Neural crest cell (in vitro differentiated cells): ENCODE measurements at regions not wholly inside any gene's neighbourhood (a gene's known extent, or its start where the extent isn't known, plus 50 kb on each side); places are given as distances from the start of the nearest gene placed in this dataset.

Experiments
- DNase-seq: peaks from one replicate; pipeline ENCODE4 v3.0.0; 2021; ENCODE audit warnings: low read depth, mixed read lengths, low spot score
- H3K27ac Mint-ChIP-seq: one replicate; pipeline ENCODE4 v1.8.0; 2021; ENCODE audit warnings: mild to moderate bottlenecking, mixed read lengths; ENCODE audit not compliant: unreplicated experiment
- H3K27me3 Mint-ChIP-seq: 2 replicates; pipeline ENCODE4 v1.8.0; 2021; ENCODE audit warnings: low read depth, mild to moderate bottlenecking, mixed read lengths
- H3K36me3 Mint-ChIP-seq: 2 replicates; pipeline ENCODE4 v1.8.0; 2021; ENCODE audit warnings: low read depth, mild to moderate bottlenecking, mixed read lengths
- H3K4me1 Mint-ChIP-seq: 2 replicates; pipeline ENCODE4 v1.8.0; 2021; ENCODE audit warnings: mixed read lengths
- H3K4me3 Mint-ChIP-seq: one replicate; pipeline ENCODE4 v1.8.0; 2021; ENCODE audit warnings: mild to moderate bottlenecking, mixed read lengths
- H3K9me3 Mint-ChIP-seq: 2 replicates; pipeline ENCODE4 v1.8.0; 2021; ENCODE audit warnings: mixed read lengths
- CTCF ChIP-seq: fragments of 200-600 bp; sonication (generic); conservative IDR thresholded peaks from 2 replicates; pipeline ENCODE4 v1.5.0; 2021; ENCODE audit warnings: antibody characterized with exemption, mild to moderate bottlenecking

GRCh38 chr7:131249003-131249402 lies 78.7 kb upstream of the MKLN1 start:
- Mint-ChIP-seq H3K4me3 (no peak overlapping the region), H3K4me1 (peaks cover 3% of the 10 kb centered on the region), H3K9me3 (peaks cover 5% of the 10 kb centered on the region), H3K27me3 (no peaks in the 10 kb centered on the region), H3K36me3 (peaks cover 6% of the 10 kb centered on the region), H3K27ac (no peak overlapping the region)
- no peak for TF ChIP-seq CTCF
- no peak for DNase-seq

GRCh38 chr7:131249483-131249882 lies 78.2 kb upstream of the MKLN1 start:
- Mint-ChIP-seq H3K36me3 (peaks cover 9% of the 10 kb centered on the region), H3K27me3 (no peaks in the 10 kb centered on the region), H3K4me3 (no peak overlapping the region), H3K9me3 (peaks cover 9% of the 10 kb centered on the region), H3K27ac (no peak overlapping the region), H3K4me1 (peaks cover 3% of the 10 kb centered on the region)
- DNase-seq, result no peak
- no peak for TF ChIP-seq CTCF

GRCh38 chr7:131250331-131250730 lies 77.3 kb upstream of the MKLN1 start:
- Mint-ChIP-seq H3K27ac (no peak overlapping the region), H3K9me3 (peaks cover 12% of the 10 kb centered on the region), H3K27me3 (no peaks in the 10 kb centered on the region), H3K4me3 (no peak overlapping the region), H3K36me3 (peaks cover 14% of the 10 kb centered on the region), H3K4me1 (peaks cover 3% of the 10 kb centered on the region)
- DNase-seq, result no peak
- no peak for TF ChIP-seq CTCF

- no peak for DNase-seq
- Mint-ChIP-seq H3K27me3 (no peaks in the 10 kb centered on the region), H3K27ac (no peak overlapping the region), H3K36me3 (peaks cover 14% of the 10 kb centered on the region), H3K9me3 (peaks cover 12% of the 10 kb centered on the region), H3K4me1 (peaks cover 3% of the 10 kb centered on the region), H3K4me3 (no peak overlapping the region)
- TF ChIP-seq CTCF, result no peak
Observed at GRCh38 chr7:131251371-131251770, 76.3 kb upstream of the MKLN1 start.

- Mint-ChIP-seq H3K36me3 (peaks cover 14% of the 10 kb centered on the region), H3K4me3 (no peak overlapping the region), H3K9me3 (peaks cover 12% of the 10 kb centered on the region), H3K27me3 (no peaks in the 10 kb centered on the region), H3K27ac (no peak overlapping the region), H3K4me1 (peaks cover 3% of the 10 kb centered on the region)
- no peak for DNase-seq
- no peak for TF ChIP-seq CTCF
Observed at GRCh38 chr7:131252976-131253375, 74.7 kb upstream of the MKLN1 start.

- Mint-ChIP-seq H3K36me3 (peaks cover 14% of the 10 kb centered on the region), H3K27me3 (peaks cover 3% of the 10 kb centered on the region), H3K27ac (no peak overlapping the region), H3K4me3 (no peak overlapping the region), H3K4me1 (peaks cover 3% of the 10 kb centered on the region), H3K9me3 (peaks cover 12% of the 10 kb centered on the region)
- no peak for TF ChIP-seq CTCF
- no peak for DNase-seq
Observed at GRCh38 chr7:131254211-131254610, 73.5 kb upstream of the MKLN1 start.
